ENCODE measurements at regions not wholly inside any gene's neighbourhood (a gene's known extent, or its start where the extent isn't known, plus 50 kb on each side); places are given as distances from the start of the nearest gene placed in this dataset.

DNA sequence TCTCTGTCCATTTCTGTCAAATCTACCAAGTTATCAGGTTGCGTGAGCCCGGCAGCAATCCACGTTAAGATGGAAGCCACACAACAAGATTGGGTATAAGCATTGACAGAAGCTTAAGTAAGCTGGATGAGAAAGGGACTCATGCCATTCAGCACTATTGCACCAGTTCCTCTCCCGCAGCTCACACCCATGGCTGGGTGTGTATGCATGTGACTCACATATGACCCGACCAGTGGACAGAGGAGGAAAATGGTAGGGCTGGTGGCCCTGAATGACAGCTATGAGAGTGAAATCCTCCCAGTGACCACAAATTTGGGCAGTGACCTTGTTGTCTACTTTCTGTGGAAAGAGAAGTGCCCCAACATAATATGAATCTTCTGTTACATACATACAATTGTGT, 113.5 kb downstream of the OTOR start:
- no peaks in the 10 kb centered on the region for H3K79me2 ChIP-seq (ENCODE audit: insufficient read depth)
- H3K9me3 ChIP-seq, result no peaks in the 10 kb centered on the region
- H3F3A ChIP-seq (replicated peaks; ENCODE audit: insufficient read depth), result no peaks in the 10 kb centered on the region
- H3K4me2 ChIP-seq, result no peak overlapping the region
- H3K4me3 ChIP-seq (ENCODE audit: low read depth in 2 of 2, low read length in 1 of 2), result no peak overlapping the region
- CTCF ChIA-PET, result no interaction called here
- H3K36me3 ChIP-seq (replicated peaks in 1 of 2; ENCODE audit: control insufficient read depth in 1 of 2, insufficient read depth in 2 of 2, low read length in 1 of 2), result no peaks in the 10 kb centered on the region
- no peak overlapping the region for H2AFZ ChIP-seq (ENCODE audit: low read depth)
- DNase-seq, result no peak
- H3K9me2 ChIP-seq, result no peaks in the 10 kb centered on the region
- no peaks in the 10 kb centered on the region for H3K27me3 ChIP-seq (ENCODE audit: insufficient read depth)
- no peak overlapping the region for H3K27ac ChIP-seq (ENCODE audit: low read depth in 2 of 2, low read length in 1 of 2)
- POLR2A ChIA-PET, result no interaction called here
- WGBS (ENCODE audit: low lambda C conversion rate), result 52% methylated on average over 5 of the region's 5 CpGs
- TF ChIP-seq YY1 (IDR thresholded peaks at IDR 0.05; ENCODE audit: low read depth) (no peak), TEAD4 (IDR thresholded peaks at IDR 0.05; ENCODE audit: borderline replicate concordance, insufficient read depth) (no peak), CHD2 (IDR thresholded peaks at IDR 0.05; ENCODE audit: low read length, partially characterized antibody) (no peak), FOXM1 (IDR thresholded peaks at IDR 0.05; ENCODE audit: low read depth) (no peak), NFIC (IDR thresholded peaks at IDR 0.05; ENCODE audit: borderline replicate concordance) (no peak), POLR2AphosphoS5 (IDR thresholded peaks at IDR 0.05; ENCODE audit: low read depth, low read length) (no peak), NRF1 (IDR thresholded peaks at IDR 0.05; ENCODE audit: low read depth, low read length) (no peak), RFX5 (IDR thresholded peaks at IDR 0.05; ENCODE audit: low read length) (no peak)
- TF ChIP-seq, protein P1, sequence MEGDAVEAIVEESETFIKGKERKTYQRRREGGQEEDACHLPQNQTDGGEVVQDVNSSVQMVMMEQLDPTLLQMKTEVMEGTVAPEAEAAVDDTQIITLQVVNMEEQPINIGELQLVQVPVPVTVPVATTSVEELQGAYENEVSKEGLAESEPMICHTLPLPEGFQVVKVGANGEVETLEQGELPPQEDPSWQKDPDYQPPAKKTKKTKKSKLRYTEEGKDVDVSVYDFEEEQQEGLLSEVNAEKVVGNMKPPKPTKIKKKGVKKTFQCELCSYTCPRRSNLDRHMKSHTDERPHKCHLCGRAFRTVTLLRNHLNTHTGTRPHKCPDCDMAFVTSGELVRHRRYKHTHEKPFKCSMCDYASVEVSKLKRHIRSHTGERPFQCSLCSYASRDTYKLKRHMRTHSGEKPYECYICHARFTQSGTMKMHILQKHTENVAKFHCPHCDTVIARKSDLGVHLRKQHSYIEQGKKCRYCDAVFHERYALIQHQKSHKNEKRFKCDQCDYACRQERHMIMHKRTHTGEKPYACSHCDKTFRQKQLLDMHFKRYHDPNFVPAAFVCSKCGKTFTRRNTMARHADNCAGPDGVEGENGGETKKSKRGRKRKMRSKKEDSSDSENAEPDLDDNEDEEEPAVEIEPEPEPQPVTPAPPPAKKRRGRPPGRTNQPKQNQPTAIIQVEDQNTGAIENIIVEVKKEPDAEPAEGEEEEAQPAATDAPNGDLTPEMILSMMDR (IDR thresholded peaks at IDR 0.05), result no peak
- TF ChIP-seq, protein P2, sequence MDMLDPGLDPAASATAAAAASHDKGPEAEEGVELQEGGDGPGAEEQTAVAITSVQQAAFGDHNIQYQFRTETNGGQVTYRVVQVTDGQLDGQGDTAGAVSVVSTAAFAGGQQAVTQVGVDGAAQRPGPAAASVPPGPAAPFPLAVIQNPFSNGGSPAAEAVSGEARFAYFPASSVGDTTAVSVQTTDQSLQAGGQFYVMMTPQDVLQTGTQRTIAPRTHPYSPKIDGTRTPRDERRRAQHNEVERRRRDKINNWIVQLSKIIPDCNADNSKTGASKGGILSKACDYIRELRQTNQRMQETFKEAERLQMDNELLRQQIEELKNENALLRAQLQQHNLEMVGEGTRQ (IDR thresholded peaks at IDR 0.05; ENCODE audit: borderline replicate concordance, low read depth, low read length), result no peak
- TF ChIP-seq, protein P3, sequence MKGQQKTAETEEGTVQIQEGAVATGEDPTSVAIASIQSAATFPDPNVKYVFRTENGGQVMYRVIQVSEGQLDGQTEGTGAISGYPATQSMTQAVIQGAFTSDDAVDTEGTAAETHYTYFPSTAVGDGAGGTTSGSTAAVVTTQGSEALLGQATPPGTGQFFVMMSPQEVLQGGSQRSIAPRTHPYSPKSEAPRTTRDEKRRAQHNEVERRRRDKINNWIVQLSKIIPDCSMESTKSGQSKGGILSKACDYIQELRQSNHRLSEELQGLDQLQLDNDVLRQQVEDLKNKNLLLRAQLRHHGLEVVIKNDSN (IDR thresholded peaks at IDR 0.05; ENCODE audit: borderline replicate concordance, low read depth), result no peak
- H3K9ac ChIP-seq, result no peak overlapping the region
- no peaks in the 10 kb centered on the region for H4K20me1 ChIP-seq (ENCODE audit: insufficient read depth)
- H3K4me1 ChIP-seq (ENCODE audit: control insufficient read depth in 1 of 2, insufficient read depth in 2 of 2, low read depth in 1 of 2, low read length in 1 of 2), result no peaks in the 10 kb centered on the region

DNA sequence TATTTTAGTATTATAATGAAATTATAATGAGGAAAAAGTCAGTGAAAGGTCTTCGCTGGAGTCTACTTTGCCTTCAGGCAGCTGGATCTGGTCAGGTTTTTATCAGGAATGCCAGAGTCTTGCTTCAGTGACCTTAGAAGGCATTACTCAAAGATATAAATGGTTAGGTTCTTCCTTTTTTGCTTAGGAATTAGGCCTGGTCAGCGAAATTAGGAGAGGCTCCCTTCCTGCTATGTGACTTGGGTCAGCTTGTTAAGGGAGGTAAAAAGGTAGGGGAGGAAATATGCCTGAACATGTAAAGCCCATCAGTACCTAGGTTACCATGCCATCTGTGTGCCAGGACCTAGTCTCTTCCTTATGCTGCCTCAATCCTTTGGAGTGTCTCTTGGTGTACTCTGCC, 115.1 kb downstream of the OTOR start:
- ChIA-PET POLR2A (no interaction called here), CTCF (no interaction called here)
- H3K27me3 ChIP-seq (ENCODE audit: insufficient read depth), result no peaks in the 10 kb centered on the region
- H3K4me1 ChIP-seq (ENCODE audit: control insufficient read depth in 1 of 2, insufficient read depth in 2 of 2, low read depth in 1 of 2, low read length in 1 of 2), result no peaks in the 10 kb centered on the region
- DNase-seq, result no peak
- H3K4me3 ChIP-seq (ENCODE audit: low read depth in 2 of 2, low read length in 1 of 2), result no peak overlapping the region
- WGBS (ENCODE audit: low lambda C conversion rate), result 13% methylated on average over 2 of the region's 2 CpGs
- H3K9ac ChIP-seq, result no peak overlapping the region
- H3K36me3 ChIP-seq (replicated peaks in 1 of 2; ENCODE audit: control insufficient read depth in 1 of 2, insufficient read depth in 2 of 2, low read length in 1 of 2), result no peaks in the 10 kb centered on the region
- H3K9me2 ChIP-seq, result no peaks in the 10 kb centered on the region
- H3K4me2 ChIP-seq, result no peak overlapping the region
- no peaks in the 10 kb centered on the region for H4K20me1 ChIP-seq (ENCODE audit: insufficient read depth)
- no peak overlapping the region for H3K27ac ChIP-seq (ENCODE audit: low read depth in 2 of 2, low read length in 1 of 2)
- H3F3A ChIP-seq (replicated peaks; ENCODE audit: insufficient read depth), result no peaks in the 10 kb centered on the region
- H3K9me3 ChIP-seq, result no peaks in the 10 kb centered on the region
- no peaks in the 10 kb centered on the region for H3K79me2 ChIP-seq (ENCODE audit: insufficient read depth)
- no peak overlapping the region for H2AFZ ChIP-seq (ENCODE audit: low read depth)
- TF ChIP-seq FOXM1 (IDR thresholded peaks at IDR 0.05; ENCODE audit: low read depth) (no peak), FOXJ3 (CRISPR knock-in tag; IDR thresholded peaks at IDR 0.05) (no peak), RXRA (IDR thresholded peaks at IDR 0.05; ENCODE audit: borderline replicate concordance, low read depth) (no peak), CHD2 (IDR thresholded peaks at IDR 0.05; ENCODE audit: low read length, partially characterized antibody) (no peak), RCOR1 (IDR thresholded peaks at IDR 0.05; ENCODE audit: low read length) (no peak), NRF1 (IDR thresholded peaks at IDR 0.05; ENCODE audit: low read depth, low read length) (no peak)

Data from SK-N-SH (cell line).